NCI-H524 (cell line): ENCODE measurements at regions not wholly inside any gene's neighbourhood (a gene's known extent, or its start where the extent isn't known, plus 50 kb on each side); places are given as distances from the start of the nearest gene placed in this dataset.

Experiments used
- DNase-seq, 2 experiments: peaks; one replicate each; lab custom pipeline; 2025; lab: John Stamatoyannopoulos, UW

- no peak for DNase-seq
These were observed 62.6 kb upstream of the BICD1 start for GRCh38 chr12:32043928-32044549.

GRCh38 chr12:32047357-32048212 lies 59.1 kb upstream of the BICD1 start:
- no peak for DNase-seq

GRCh38 chr12:32048791-32049190 lies 57.9 kb upstream of the BICD1 start:
- DNase-seq = no peak

GRCh38 chr12:32049956-32050355 lies 56.7 kb upstream of the BICD1 start:
- DNase-seq = no peak

- DNase-seq = no peak
These were observed 55.0 kb upstream of the BICD1 start for GRCh38 chr12:32051511-32052211.

- DNase-seq = no peak
These were observed 54.4 kb upstream of the BICD1 start for GRCh38 chr12:32052212-32052713.

- no peak for DNase-seq
These were observed 52.6 kb upstream of the BICD1 start for GRCh38 chr12:32053881-32054624.
